IPS-15b (cell line): ENCODE measurements at regions not wholly inside any gene's neighbourhood (a gene's known extent, or its start where the extent isn't known, plus 50 kb on each side); places are given as distances from the start of the nearest gene placed in this dataset.

Experiments used
- H3K27me3 ChIP-seq: one replicate; pipeline ENCODE4 v1.6.1; 2013; ENCODE audit warnings: low read length; ENCODE audit not compliant: control insufficient read depth, insufficient read depth
- H3K36me3 ChIP-seq: one replicate; pipeline ENCODE4 v1.6.1; 2013; ENCODE audit warnings: low read length; ENCODE audit not compliant: control insufficient read depth, insufficient read depth
- H3K4me1 ChIP-seq: one replicate; pipeline ENCODE4 v1.6.1; 2013; ENCODE audit warnings: mild to moderate bottlenecking, low read length; ENCODE audit not compliant: control insufficient read depth, insufficient read depth
- H3K4me3 ChIP-seq: one replicate; pipeline ENCODE4 v1.5.1; 2013; ENCODE audit warnings: low read depth, low read length
- H3K9ac ChIP-seq: one replicate; pipeline ENCODE4 v1.6.1; 2013; ENCODE audit warnings: low read depth, mild to moderate bottlenecking, low read length
- H3K9me3 ChIP-seq: one replicate; pipeline ENCODE4 v1.6.1; 2013; ENCODE audit warnings: mild to moderate bottlenecking, low read length; ENCODE audit not compliant: control insufficient read depth, insufficient read depth

DNA sequence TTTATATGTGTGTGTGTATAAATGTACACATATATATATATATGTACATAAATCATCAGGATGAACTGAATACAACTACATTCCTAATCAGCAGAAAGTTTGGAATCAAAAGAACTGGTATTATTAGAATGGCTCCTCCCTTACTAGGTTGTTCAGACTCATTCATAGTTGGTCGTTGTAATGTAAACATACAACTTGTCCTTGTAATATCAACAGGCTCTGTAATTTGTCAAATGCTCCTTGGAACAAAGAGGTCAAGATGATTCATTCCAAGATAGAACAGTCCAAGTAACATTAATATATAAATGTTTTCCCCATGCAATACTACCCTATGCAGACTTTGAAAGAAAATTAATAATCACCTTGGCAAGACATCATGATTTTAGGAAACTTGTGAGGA lies 351.4 kb upstream of the SMIM31 start:
- no peak overlapping the region for H3K4me3 ChIP-seq
- no peaks in the 10 kb centered on the region for H3K9me3 ChIP-seq
- no peaks in the 10 kb centered on the region for H3K27me3 ChIP-seq
- H3K4me1 ChIP-seq = no peaks in the 10 kb centered on the region
- no peaks in the 10 kb centered on the region for H3K36me3 ChIP-seq
- H3K9ac ChIP-seq = no peak overlapping the region

- Histone ChIP-seq H3K9ac (no peak overlapping the region), H3K9me3 (no peaks in the 10 kb centered on the region), H3K27me3 (no peaks in the 10 kb centered on the region), H3K4me1 (no peaks in the 10 kb centered on the region), H3K36me3 (no peaks in the 10 kb centered on the region), H3K4me3 (no peak overlapping the region)
Observed at GRCh38 chr4:164405774-164406173, 348.2 kb upstream of the SMIM31 start.

DNA sequence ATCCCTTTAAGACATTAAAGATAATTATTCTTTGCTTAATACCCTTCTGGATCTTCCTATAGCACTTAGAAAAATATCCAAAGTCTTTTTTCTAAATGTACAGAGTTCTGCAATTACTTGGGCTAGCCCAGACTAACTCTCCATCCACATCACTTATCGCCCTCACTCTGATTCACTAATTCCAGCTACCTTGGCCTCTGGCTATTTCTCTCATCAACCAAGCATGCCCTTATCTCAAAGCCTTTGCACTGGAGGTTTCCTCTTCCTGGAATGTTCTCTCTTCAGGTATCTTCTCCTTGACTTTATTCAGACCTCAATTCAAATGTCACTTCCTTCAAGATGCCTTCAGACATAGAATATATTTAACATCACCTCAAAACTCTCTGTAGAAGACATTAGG lies 345.1 kb upstream of the SMIM31 start:
- Histone ChIP-seq H3K4me1 (no peaks in the 10 kb centered on the region), H3K36me3 (no peaks in the 10 kb centered on the region), H3K4me3 (no peak overlapping the region), H3K9me3 (no peaks in the 10 kb centered on the region), H3K27me3 (no peaks in the 10 kb centered on the region), H3K9ac (no peak overlapping the region)

DNA sequence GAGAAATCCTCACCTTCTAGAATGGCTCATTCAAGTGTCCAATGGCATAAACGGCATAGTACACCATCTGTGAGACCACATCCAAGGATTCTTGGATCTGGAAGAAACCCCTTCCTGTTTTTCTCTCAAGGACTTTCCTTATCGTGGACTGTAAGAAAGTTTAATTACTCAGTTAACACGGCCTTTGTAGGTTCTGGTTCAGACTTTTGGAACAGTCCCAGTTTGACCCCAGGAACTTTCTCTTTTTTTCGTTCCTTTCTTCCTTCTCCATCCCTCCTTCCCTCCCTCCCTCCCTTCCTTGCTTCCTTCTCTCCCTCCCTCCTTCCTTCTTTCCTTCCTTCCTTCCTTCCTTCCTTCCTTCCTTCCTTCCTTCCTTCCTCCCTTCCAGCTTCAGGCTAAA lies 343.5 kb upstream of the SMIM31 start:
- H3K27me3 ChIP-seq = no peaks in the 10 kb centered on the region
- no peaks in the 10 kb centered on the region for H3K36me3 ChIP-seq
- H3K9ac ChIP-seq = no peak overlapping the region
- no peaks in the 10 kb centered on the region for H3K9me3 ChIP-seq
- H3K4me1 ChIP-seq = no peaks in the 10 kb centered on the region
- H3K4me3 ChIP-seq = no peak overlapping the region

GRCh38 chr4:164412246-164412645 lies 341.7 kb upstream of the SMIM31 start:
- Histone ChIP-seq H3K4me3 (no peak overlapping the region), H3K36me3 (no peaks in the 10 kb centered on the region), H3K9ac (no peak overlapping the region), H3K9me3 (no peaks in the 10 kb centered on the region), H3K27me3 (no peaks in the 10 kb centered on the region), H3K4me1 (no peaks in the 10 kb centered on the region)

- no peaks in the 10 kb centered on the region for H3K9me3 ChIP-seq
- H3K4me3 ChIP-seq = no peak overlapping the region
- no peak overlapping the region for H3K9ac ChIP-seq
- no peaks in the 10 kb centered on the region for H3K36me3 ChIP-seq
- no peaks in the 10 kb centered on the region for H3K4me1 ChIP-seq
- no peaks in the 10 kb centered on the region for H3K27me3 ChIP-seq
Observed at GRCh38 chr4:164413743-164414142, 340.2 kb upstream of the SMIM31 start.

- no peaks in the 10 kb centered on the region for H3K36me3 ChIP-seq
- H3K4me3 ChIP-seq = no peak overlapping the region
- H3K27me3 ChIP-seq = no peaks in the 10 kb centered on the region
- no peaks in the 10 kb centered on the region for H3K4me1 ChIP-seq
- H3K9me3 ChIP-seq = no peaks in the 10 kb centered on the region
- no peak overlapping the region for H3K9ac ChIP-seq
Observed at GRCh38 chr4:164423819-164424218, 330.1 kb upstream of the SMIM31 start.

DNA sequence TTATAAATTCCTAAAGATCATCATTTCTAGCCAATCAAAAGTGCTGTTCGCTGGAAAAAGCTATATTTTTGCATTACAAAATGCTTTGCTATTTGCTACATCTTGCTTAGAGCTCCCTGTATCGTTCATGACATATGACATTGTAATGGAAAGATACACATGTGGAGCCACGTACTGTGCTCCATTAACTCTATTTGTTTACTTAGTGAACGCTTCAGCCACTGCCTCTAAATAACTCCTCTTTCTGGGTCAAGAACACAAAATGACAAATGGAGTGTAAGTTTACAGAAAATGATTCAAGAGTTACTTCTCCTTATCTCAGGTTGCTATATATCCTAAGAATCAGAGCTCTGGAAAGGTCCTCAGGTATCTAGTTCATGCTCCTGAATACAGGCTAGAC lies 329.1 kb upstream of the SMIM31 start:
- Histone ChIP-seq H3K27me3 (no peaks in the 10 kb centered on the region), H3K9ac (no peak overlapping the region), H3K4me1 (no peaks in the 10 kb centered on the region), H3K4me3 (no peak overlapping the region), H3K9me3 (no peaks in the 10 kb centered on the region), H3K36me3 (no peaks in the 10 kb centered on the region)

DNA sequence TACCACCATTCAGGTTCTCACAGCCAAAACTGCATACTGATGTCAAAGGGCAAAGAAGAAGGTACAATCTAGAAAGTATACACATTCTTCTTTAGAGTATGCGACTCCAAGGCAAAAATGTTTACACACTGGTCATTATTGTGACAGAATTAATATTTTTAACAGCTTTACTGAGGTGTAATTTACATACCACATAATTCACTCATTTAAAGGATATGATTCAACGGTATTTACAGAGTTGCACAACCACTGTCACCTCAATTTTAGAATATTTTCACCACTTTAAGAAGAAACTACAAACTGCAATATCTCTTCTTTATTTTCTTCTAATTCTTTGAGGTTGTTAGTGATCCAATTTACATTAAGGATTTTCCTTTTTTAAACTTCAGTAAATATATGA lies 325.4 kb upstream of the SMIM31 start:
- Histone ChIP-seq H3K9ac (no peak overlapping the region), H3K27me3 (no peaks in the 10 kb centered on the region), H3K4me3 (no peak overlapping the region), H3K4me1 (no peaks in the 10 kb centered on the region), H3K36me3 (no peaks in the 10 kb centered on the region), H3K9me3 (no peaks in the 10 kb centered on the region)

DNA sequence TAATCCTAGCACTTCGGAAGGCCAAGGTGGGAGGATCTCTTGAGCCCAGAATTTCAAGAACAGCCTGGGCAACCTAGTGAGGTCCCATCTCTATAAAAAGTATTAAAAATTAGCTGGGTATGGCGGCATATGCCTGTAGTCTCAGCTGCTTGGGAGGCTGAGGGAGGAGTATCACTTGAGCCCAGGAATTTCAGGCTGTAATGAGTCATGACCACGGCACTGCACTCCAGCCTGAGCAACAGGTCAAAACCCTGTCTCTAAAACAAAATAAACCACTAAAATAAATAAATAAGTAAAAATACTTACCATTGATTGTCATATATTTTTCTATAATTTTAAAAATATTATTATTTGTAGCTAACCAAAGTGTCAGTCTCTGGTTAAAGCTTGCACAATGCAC lies 315.6 kb upstream of the SMIM31 start:
- no peaks in the 10 kb centered on the region for H3K27me3 ChIP-seq
- H3K36me3 ChIP-seq = no peaks in the 10 kb centered on the region
- no peak overlapping the region for H3K9ac ChIP-seq
- H3K9me3 ChIP-seq = no peaks in the 10 kb centered on the region
- no peak overlapping the region for H3K4me3 ChIP-seq
- H3K4me1 ChIP-seq = peaks cover 2% of the 10 kb centered on the region

DNA sequence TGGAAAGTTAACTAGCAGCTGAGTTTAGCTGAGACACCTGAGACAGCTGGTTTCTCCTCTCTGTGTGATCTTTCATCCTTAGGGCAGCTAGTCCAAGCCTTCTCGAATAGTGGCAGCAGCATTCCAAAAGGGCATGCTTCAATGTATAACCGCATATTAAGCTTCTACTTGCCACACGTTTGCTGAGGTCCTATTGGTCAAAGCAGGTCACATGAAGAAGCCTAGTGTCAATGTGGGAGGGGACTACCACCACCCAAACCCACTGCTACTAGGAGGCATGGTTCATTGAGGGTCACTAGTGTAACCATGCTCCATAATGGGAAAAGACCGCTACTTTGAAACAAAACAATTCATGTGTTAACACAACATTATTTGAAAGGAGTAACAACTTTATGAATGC lies 314.9 kb upstream of the SMIM31 start:
- Histone ChIP-seq H3K9me3 (no peaks in the 10 kb centered on the region), H3K27me3 (no peaks in the 10 kb centered on the region), H3K4me1 (peaks cover 2% of the 10 kb centered on the region), H3K4me3 (no peak overlapping the region), H3K36me3 (no peaks in the 10 kb centered on the region), H3K9ac (no peak overlapping the region)

DNA sequence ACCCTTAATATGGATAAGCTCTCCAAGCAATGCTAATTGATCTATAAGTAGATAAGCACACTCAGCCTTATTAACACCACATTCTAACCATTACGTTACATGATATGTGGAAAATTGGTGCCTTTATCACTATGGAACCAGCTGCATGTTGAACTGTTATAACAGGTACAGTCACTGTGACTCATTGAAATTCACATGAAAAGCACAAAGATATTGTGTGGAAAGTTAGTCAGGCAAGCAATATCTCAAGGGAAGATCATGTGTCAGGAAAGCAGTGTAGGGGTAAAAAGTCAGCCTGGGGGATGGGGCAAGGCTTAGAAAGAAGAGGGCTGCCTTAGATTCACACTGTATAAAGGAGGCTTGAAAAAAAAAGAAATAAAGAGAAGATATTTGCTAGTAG lies 313.7 kb upstream of the SMIM31 start:
- no peak overlapping the region for H3K4me3 ChIP-seq
- H3K9me3 ChIP-seq = no peaks in the 10 kb centered on the region
- no peaks in the 10 kb centered on the region for H3K27me3 ChIP-seq
- H3K9ac ChIP-seq = no peak overlapping the region
- H3K36me3 ChIP-seq = no peaks in the 10 kb centered on the region
- peaks cover 2% of the 10 kb centered on the region for H3K4me1 ChIP-seq

DNA sequence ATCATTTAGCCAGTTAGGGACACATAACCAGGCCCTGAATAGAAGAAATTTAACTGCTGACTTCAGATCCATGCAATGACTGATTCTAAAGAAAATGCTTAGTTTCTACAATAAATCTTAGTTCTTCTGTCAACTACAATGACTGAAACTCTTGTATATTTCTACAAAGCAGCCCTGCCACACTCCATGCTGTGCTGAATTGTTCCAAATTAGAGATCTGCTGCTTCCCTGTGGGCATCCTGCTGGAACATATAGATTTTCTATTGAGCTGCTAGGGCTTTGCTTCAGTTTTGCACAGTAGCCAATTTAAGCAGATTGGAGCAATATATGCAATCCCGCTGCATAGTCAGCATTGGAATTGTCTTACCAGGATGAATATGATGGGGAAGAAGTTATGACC lies 312.8 kb upstream of the SMIM31 start:
- Histone ChIP-seq H3K4me3 (no peak overlapping the region), H3K9me3 (no peaks in the 10 kb centered on the region), H3K27me3 (no peaks in the 10 kb centered on the region), H3K36me3 (no peaks in the 10 kb centered on the region), H3K9ac (no peak overlapping the region), H3K4me1 (peaks cover 2% of the 10 kb centered on the region)
